ENCODE measurements at regions not wholly inside any gene's neighbourhood (a gene's known extent, or its start where the extent isn't known, plus 50 kb on each side); places are given as distances from the start of the nearest gene placed in this dataset.

GRCh38 chr1:217373761-217374701 is 256.9 kb downstream of the GPATCH2 start:
- DNase-seq, result no peak

GRCh38 chr1:217372049-217372970 is 258.6 kb downstream of the GPATCH2 start:
- no peak for DNase-seq

GRCh38 chr1:217370757-217371156 is 260.1 kb downstream of the GPATCH2 start:
- no peak for DNase-seq

- peak; percentile 52 for DNase-seq
Measured at GRCh38 chr1:217369996-217370551, 260.8 kb downstream of the GPATCH2 start.

- no peak for DNase-seq
Measured at GRCh38 chr1:217369271-217369981, 261.5 kb downstream of the GPATCH2 start.

GRCh38 chr1:217364220-217364619 is 266.7 kb downstream of the GPATCH2 start:
- no peak for DNase-seq

GRCh38 chr1:217363319-217363718 is 267.6 kb downstream of the GPATCH2 start:
- DNase-seq, result peak; percentile 24

- DNase-seq, result no peak
Measured at GRCh38 chr1:217360510-217360909, 270.4 kb downstream of the GPATCH2 start.

- no peak for DNase-seq
Measured at GRCh38 chr1:217354895-217355294, 276.0 kb downstream of the GPATCH2 start.

GRCh38 chr1:217348960-217349664 is 281.8 kb downstream of the GPATCH2 start:
- DNase-seq, result no peak

GRCh38 chr1:217344712-217345111 is 286.2 kb downstream of the GPATCH2 start:
- no peak for DNase-seq

- DNase-seq, result no peak
Measured at GRCh38 chr1:217343907-217344306, 287.0 kb downstream of the GPATCH2 start.

- no peak for DNase-seq
Measured at GRCh38 chr1:217342105-217342504, 288.8 kb downstream of the GPATCH2 start.

- no peak for DNase-seq
Measured at GRCh38 chr1:217336724-217337123, 294.2 kb downstream of the GPATCH2 start.

GRCh38 chr1:217333939-217334338 is 297.0 kb downstream of the GPATCH2 start:
- peak; percentile 33 for DNase-seq

- DNase-seq, result no peak
Measured at GRCh38 chr1:217332431-217333065, 298.3 kb downstream of the GPATCH2 start.

GRCh38 chr1:217331698-217332097 is 299.2 kb downstream of the GPATCH2 start:
- DNase-seq, result no peak

- no peak for DNase-seq
Measured at GRCh38 chr1:217327901-217328300, 303.0 kb downstream of the GPATCH2 start.

GRCh38 chr1:217322834-217323233 is 308.1 kb downstream of the GPATCH2 start:
- no peak for DNase-seq

- peak; percentile 26 for DNase-seq
Measured at GRCh38 chr1:217315346-217315745, 315.5 kb downstream of the GPATCH2 start.

- DNase-seq, result no peak
Measured at GRCh38 chr1:217313096-217313495, 317.8 kb downstream of the GPATCH2 start.
